Activated T-cell treated with anti-CD3 and anti-CD28 coated beads for 1 hour (primary cell): ENCODE measurements at regions not wholly inside any gene's neighbourhood (a gene's known extent, or its start where the extent isn't known, plus 50 kb on each side); places are given as distances from the start of the nearest gene placed in this dataset.

Source experiments
- DNase-seq: peaks from one replicate; pipeline ENCODE4 v3.0.0-alpha.2; 2020; ENCODE audit warnings: low read depth

DNA sequence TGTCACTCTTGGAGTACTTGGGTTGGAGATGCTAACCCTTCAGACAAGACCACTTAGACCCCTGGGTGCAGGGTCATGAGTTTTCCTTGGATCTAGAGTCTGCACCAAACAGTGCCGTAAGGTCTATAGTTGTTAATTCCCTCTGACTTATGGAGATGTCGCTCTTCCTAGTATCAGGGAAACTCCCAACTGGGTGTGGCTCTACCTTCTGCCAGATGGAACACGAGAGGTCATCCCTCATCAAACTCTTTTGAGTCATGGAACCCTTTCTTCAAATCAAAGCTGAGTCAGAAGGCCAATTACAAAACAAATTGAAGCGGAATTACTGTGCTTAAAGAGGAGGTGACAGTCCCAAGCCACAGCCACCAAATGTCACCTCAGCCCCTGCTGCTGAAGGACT, 514.9 kb upstream of the PROK2 start:
- no peak for DNase-seq

DNA sequence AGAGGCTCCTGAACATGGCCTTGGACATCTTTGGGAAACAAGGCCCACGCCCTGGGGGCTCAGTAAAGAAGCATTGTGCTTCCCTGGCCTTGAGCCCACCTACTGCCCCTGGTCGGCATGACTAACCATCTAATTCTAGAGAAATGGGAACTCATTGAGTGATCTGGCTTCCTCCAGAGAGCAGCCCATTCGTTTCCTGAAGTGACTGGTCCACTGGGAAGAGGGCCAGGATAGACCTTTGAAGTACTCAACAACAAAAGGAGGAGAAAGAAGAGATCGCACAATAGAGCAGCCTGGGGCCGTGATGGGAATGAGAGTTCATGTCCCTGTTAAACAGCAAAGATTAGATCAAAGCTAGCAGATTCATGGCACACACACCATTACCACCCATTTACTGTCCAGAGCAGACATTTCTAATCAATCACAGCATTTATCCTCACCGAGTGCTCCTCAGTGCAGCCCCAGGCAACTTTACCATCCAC, 514.4 kb upstream of the PROK2 start:
- no peak for DNase-seq

DNA sequence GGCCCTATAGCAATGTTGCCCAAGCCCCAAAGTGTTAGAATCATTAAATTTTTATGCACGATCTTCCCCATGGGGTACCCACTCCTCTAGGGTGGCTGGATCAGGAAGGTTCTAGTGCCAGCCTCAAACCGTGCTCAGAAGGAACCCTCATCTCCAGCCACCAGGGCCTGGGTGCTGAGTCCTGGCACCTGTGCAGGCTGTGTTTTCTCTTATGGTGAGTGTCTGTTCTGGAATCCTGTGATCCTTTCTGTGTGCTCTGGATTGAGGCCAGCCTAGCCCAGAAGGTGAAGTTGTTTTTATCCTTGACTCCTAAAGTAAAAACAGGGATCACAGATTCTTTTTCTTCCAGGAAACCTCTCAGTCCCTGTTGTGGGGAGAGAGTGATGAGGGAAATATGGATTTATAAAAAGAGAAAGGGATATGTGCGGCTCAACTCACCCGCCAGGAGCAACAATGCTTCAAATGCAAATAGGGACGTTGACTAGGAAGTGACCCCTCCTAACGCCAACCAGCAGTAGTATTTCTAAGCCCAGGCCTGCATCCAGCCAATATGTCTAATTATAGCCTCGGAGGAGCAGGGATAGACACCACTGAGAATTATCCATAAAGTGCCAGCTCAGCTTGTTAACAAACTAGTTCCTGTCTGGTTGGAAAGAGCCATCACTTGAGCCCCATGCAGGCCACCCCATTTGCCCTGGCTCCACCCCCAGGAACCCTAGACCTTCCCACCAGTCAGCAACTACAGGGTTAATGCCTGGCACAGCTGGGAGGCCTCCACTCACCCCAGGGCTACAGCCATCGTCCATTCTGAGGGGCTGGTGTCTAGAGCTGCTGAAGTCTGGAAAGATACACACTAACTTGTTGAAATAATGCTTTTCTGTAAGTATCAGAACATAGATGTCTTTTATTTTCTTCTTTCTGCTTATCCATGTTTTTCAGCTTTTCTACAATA, 513.5 kb upstream of the PROK2 start:
- no peak for DNase-seq

DNA sequence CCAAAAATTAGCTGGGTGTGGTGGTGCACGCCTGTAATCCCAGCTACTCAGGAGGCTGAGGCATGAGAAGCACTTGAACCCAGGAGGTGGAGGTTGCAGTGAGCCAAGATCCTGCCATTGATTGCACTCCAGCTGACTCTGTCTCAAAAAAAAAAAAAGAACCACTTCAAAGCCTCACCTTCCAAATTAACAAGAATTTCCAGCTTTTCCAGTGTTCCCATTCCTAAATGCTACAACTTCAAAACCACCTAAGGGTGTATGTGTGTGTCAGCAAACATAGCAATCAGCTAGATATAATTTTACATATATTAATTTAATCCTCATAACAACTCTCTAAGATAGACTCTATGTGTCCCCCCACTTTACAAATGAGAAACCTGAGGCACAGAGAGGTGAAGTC, 512.5 kb upstream of the PROK2 start:
- no peak for DNase-seq

DNA sequence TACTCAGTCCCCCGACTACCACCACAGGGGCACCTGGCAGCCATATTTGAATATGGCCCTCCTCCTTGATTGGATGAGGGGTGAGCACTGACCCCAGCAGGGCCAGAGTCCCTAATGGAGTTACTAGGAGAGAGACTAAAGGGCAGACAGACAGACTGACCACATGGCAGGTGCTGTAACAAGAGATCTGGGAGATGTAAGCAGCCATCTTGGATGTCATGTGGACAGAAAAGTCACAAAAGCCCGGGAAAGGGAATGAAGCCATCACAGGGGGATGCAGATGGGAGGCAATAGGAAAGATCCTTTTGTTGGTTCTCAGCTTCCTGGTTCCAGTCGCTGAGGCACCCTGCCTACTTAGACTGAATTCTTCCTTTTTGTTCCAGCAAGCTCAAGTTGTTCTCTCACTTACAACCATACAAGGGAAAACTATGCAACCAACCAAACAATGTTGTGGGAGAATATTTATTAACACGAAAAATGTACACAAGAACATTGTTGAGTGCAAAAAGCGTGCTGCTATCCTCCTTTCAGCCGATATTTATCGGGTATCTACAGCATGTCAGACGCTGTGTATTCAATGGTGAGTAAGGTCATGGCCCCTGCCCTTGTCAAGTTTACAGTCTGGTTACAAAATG, 511.6 kb upstream of the PROK2 start:
- no peak for DNase-seq

DNA sequence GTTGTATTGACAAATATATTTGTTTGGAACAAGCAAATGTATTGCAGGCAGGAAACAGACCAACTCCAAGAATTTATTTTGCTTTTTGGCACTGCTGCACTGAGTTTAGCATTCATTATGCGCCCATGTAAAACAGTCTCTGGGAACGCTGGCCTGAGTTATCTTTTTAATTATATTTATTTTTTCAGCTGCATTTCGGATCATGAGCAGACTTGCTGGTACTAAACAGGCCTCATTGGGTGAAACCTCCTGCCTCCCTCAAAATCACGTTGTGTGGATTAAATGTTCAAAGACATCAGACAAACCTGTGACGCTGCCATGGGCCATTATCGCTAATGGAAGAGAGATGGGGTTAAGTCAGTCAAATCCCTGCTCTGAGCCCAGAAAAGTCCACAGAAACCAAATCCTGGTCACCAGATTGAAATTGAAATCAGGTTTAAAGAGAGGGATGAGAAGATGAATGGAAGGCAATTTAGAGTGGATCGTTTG, 511.1 kb upstream of the PROK2 start:
- no peak for DNase-seq

DNA sequence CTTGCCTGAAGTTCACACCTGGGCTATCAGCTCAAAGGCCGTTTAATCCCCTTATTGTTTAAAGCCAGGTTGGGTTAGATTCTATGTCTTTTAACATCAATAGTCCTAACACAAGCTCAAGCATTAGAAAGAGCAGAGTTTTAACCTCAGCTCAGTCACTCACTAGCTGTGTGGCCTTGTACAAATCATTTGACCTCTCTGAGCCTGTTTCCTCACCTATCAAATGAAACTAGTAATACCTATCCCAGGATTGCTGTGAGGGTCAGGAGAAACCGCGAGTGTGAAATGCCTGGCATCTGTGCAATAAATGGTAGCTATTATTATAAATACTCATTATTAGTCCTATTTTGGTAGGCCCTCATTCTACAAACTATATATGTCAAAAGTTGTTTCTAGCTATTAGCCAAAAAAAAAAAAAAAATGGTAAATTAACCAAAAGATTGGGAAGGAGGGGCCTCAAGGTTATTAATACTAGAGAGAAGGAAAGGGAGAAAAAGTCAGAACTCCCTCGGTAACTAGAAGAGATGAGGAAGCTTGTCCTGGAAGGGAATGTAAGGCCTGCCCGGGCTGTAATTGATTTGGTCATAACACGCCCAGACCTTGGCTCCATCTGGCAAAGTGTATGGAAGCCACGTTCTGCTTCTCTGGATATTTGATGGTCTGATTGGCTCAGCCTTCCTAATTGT, 510.5 kb upstream of the PROK2 start:
- no peak for DNase-seq

DNA sequence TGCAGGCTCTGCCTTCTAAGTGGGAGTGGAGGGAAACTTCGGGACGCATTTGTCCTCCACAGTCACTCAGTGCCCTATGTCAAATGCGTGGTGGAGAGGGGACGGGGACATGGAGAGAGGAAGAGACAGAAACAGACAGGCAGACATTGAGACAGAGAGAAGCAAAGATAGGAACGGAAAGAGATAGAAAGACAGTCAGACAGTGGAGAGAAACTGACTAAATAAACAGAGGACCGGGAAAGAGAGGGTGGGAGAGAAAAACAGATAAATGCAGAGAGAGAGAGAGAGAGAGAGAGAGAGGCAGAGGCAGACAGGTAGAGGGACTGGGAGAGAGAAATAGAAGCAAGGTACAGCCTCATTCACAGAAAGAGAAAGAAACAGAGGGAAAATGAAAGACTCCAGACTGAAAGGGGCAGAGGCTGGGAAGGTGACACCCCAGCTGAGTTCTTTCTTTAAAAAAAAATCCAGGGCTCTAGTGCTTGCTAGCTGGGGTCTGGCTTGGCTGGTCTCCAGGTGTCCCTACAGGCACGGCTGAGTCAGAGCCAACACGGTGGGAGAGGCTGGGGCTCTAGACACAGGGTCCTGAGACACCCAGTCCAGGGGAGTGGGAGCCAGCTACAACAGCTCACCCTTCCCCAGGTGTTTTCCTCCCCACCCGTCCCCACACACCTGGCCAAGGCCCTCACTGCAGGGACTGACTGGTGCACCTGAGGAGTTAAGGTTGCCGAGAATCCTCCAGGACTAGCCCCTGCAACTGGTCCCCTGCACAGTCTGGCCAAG, 506.1 kb upstream of the PROK2 start:
- DNase-seq = no peak

DNA sequence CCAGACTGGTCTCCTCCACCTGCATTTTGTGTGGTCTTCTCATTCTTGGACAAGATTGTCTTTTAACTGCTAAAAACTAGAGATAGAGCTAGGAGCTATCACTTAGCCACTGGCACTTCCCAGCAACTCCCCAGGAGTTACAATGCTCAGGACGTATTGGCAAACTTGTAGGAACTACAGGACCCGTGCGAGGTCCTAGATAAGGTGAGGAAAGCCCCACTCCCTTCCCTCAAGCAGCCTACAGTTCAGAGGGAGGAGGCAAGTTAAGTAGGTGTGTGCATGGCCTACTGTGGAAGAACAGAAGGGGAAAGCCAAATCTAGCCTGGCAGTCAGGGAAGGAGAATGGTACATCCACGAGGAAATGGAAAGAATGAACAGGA, 504.7 kb upstream of the PROK2 start:
- DNase-seq = no peak

DNA sequence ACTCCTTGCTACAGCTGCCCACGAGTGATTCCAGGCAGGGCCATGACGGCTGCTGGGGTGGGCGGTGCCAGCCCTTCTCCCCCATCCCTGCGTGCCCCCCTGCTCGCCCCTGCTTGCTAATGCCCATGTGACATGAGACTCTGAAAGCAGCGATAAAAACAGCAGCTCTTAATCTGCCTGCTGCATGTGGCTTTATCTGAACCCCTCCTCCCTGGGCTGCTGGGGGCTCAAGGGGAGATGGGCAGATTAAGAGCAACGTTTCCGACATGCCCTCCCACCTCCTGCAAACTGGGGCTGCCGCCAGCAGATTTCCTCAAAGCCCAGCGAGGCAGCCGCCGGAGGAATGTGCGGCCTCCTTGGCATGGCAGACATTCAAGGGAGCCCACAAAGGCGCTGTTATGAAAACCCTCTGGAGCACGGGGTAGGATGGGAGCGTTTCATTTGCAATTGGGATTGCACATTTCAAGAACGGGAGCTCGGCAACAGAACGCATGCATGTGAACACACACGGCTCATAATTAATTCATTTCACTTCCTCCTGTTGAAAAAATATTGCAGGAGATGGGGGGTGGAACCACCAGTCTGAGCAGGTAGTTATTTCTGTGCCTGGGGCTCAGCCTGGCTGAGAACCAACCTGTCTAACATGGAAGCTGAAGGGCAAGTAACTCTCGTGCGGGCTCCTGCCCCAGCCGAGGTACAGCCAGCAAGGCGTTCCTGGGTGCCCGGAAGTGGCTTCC, 504.2 kb upstream of the PROK2 start:
- DNase-seq = no peak

DNA sequence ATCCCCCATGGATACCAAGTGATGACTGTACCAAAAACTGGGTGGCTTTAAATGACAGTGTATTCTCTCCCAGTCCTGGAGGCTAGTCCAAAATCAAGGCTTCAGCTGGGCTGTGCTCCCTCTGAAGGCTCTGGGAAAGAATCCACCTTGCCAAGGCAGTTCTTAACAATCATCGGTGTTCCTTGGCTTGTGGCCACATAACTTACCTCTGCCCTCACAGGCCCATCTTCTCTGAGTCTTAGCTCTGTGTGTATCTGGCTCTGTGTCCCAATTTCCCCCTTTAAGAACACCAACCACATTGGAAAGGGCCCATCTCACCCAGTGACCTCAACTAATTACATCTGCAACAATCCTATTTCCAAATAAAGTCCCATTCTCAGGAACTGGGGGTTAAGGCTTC, 503.0 kb upstream of the PROK2 start:
- DNase-seq = no peak

DNA sequence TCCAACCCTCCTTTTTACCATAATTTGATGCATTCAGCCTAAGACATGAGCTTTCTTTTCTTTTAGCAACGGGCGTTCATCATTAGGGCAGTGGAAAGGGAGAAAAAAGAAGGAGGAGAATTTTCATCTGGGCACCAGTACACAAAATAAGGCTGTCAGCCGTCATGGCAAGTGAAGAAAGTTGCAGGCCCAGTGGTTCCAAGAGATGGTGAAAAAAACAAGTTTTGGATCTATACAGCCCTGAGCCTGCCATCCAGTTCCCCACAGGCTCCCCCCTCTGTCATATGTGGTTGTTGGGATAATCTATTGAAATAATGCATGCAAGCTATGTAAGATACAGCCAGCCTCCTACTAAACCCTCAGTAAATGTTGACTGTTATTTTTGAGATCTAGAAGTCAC, 500.6 kb upstream of the PROK2 start:
- DNase-seq = no peak

DNA sequence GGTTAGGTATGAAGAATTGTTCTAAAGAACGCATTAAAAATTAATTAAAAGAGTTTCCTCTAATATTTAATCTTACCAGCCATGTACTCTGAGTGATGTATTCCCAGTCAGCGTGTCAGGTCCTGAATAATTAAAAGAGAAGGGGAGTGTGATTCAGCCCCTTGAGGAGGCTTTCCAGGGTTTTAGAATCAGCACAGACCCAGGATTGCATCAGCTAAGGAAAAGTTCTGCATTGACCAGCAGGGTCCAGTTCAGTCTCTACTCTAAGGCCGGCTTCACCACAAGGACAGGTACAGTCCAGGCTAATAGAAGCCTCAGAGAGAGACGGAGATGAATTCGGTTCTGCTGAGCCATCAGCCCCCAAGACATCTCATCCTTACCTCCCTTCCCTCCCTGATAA, 499.5 kb upstream of the PROK2 start:
- DNase-seq = no peak

DNA sequence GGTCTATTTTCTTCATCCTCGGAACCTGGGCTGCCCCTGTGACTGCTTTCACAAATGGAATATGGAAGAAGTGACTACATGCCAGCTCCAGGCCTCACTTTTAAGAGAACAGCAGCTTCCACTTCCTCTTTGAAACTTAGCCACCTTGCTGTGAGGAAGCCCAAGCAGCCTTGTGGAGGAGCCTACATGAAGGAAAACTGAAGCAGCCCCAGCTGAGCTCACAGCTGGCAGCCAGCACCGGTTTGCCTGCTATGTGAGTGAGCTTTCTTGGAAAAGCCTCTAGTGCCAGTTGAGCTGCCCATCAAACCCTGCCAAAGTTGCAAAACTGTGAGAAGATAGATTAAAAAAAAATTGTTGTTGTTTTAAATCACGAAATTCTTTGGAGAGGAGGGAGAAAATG, 498.0 kb upstream of the PROK2 start:
- DNase-seq = no peak

DNA sequence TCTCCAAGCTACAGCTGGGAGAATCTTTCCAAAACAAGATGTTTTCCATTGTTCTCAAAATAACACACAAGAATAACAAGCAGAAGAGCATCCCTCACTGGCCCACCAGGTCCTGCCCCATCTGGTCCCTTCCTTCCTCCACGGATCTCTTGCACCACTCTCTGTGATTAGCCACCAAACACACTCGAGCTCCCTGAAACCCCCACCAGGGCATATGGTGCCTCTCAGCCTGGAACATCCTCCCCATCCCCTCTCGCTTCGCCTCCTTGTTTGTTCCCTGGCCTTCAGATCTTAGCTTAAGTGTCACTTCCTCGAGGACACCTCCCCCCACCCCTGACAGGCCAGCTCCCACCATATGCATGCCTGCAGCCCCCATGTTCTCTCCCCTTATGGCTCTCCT, 496.6 kb upstream of the PROK2 start:
- DNase-seq = no peak

DNA sequence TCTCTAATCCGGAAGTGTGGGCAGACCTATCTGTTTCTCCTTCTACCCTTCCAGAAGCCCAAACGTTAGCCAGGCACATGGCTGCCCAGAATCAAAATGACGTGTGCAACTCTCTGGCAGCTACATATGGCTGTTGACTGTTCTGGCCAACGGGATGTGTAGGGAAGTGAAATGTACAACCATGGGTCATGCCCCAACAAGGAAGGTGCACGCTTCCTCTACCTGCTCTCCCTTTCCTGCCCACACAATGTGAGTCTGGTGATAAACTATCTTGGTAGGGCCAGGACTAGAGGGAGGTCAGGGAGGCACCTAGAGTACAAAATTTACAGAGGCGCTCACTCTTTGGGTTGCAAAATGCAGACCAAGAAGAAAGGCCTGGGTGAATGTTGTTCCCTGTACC, 495.9 kb upstream of the PROK2 start:
- no peak for DNase-seq

DNA sequence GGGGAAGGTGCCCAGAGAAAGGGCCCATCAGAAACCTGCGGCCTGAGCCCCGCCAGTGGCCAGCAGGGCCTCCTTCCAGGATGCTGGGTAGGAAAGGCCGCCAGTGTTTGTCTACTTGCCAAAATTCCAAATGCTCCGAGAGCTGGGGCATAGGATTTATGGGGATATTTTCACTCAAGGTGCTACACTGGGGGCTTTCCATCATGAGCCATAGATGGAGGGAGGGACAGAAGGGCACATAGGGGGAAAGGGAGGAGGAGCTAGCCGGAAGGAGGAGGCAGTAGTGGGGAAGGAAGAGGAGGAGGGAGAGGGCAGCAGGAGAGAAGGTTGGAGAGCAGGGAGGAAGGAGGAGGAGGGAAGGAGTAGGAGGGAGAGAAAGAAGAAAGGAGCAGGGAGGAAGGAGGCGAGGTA, 494.7 kb upstream of the PROK2 start:
- DNase-seq = no peak

DNA sequence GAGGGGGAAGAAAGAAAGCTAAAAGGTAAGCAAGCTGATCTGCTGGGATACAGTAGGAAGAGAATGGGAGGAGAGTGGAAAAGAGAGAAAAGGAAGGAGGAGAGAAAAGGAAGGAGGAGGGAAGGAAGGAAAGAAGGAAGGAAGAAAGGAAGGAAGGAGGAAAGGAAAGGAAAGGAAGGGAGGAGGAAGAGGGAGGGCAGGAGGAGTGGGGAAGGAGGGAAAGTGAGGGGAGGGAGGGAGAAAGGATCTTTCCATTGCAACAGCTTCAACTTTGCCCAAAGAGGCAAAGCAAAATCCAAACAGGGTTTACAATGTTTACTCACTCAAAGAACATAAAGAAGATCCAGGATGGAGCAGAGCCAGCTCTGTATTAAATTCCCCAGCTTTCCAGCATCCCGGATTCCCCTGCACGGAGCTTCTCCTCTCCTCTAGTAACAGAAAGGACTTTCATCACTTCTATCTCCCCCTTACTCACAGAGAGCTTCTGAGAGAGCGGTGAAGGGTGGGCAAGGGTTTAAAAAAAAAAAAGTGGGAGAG, 494.2 kb upstream of the PROK2 start:
- no peak for DNase-seq

DNA sequence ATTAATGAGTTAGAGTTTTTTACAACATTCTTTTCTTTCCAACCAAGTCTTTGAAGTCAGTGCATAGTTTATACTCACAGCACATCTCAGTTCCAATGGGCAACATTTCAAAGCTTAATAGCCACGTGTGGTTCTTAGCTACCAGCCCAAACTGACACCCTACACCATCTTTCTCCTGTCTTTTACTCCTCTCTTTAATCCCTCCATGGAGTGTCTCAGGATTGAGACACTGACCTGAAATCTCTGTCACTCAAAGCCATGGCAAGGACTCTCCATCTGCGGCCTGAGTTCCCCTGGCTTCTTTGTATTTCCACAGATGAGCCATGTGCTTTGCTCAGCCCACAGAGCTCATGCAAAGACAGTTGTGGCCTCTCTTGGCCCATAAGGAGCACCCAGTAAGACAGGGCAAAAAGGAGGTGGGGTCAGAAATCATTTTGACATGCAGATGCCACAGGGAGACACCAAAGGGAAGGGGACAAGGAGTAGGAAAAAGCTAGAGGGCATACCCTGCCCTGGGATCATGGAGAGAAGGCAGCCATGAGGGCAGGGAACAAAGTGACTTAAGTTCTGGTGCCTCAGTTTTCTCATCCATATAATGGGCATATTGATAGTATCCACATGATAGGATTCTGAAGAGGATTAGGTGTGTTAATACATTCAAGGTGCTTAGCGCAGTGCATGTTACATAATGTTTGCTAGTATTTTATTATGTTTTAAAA, 493.6 kb upstream of the PROK2 start:
- no peak for DNase-seq

DNA sequence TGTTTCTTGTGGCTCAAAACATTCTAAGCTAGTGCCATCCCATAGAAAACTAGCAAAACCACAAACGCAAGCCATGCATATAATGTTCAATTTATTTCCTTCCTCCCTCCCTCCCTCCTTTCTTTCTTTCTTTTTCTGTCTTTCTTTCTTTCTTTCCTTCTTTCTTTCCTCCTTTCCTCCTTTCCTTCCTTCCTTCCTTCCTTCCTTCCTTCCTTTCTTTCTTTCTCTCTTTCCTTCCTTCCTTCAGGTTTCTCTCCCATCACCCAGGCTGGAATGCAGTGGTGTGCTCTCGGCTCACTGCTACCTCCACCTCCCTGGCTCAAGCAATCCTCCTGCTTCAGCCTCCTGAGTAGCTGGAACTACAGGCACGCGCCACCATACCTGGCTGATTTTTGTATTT, 492.8 kb upstream of the PROK2 start:
- DNase-seq = no peak
